ENCODE measurements at regions not wholly inside any gene's neighbourhood (a gene's known extent, or its start where the extent isn't known, plus 50 kb on each side); places are given as distances from the start of the nearest gene placed in this dataset.

DNA sequence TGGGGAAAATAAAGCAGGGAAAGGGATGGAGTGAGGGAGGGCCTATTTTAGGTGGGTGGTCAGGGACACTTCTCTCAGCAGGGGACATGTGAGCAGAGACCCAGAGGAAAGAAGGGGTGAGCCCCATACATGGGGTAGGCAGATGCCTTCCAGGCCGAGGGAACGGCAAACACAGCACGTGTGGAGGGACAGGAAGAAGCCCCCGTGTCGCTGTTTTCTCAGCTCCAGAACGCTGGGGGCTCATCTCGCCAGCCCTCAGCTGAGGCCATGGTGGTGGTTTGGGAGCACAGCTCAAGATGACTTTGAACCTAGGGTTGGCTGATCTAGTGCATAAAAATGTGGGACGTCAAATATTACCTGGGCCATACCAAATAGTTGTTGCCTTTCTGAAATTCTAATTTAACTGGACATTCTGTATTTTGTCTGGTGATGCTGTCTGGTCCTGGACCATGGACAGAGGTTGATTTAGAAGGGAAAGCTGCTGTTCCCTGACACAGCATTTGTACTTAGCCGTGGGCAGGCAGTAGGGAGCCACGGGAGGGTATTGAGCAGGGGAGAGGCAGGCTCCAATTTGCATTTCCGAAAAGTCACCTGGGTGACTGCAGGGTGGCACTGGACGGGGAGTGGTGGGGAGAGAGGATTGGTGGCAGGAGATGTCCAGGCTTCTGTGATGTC lies 53.1 kb upstream of the RUNX3 start:
- H3K27ac ChIP-seq (ENCODE audit: low read length): no peak overlapping the region
- no peak overlapping the region for H3K4me3 ChIP-seq (ENCODE audit: low read depth in 1 of 2, low read length in 2 of 2)
- H3K9me3 ChIP-seq (ENCODE audit: control insufficient read depth in 1 of 2, low read length in 2 of 2): no peaks in the 10 kb centered on the region
- no peaks in the 10 kb centered on the region for H3K36me3 ChIP-seq (ENCODE audit: control insufficient read depth in 1 of 2, insufficient read depth in 2 of 2, low read length in 2 of 2)
- no peaks in the 10 kb centered on the region for H3K27me3 ChIP-seq (ENCODE audit: low read depth, low read length)
- peaks cover 0 to 3% of the 10 kb centered on the region in 2 donors for H3K4me1 ChIP-seq (ENCODE audit: control insufficient read depth in 1 of 2, insufficient read depth in 2 of 2, low read length in 2 of 2)

DNA sequence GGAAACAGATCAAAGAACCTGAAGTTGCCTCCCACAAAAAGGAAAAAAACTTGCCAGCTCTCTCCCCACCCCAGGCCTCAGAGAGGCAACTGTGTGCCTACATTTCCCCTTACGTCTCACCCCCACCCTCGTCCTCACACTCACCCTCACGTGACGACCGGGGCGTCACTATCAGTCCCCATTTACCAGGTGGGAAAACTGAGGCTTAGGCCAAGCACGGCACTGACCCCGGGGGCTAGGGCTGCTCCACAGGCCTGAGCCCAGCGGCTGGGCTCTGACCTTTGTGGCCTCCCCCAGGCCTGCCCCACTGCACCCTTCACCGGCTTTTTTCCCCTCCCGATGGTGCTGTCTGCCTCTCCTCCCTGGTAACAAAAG lies 51.5 kb upstream of the RUNX3 start:
- Histone ChIP-seq H3K27ac (ENCODE audit: low read length) (no peak overlapping the region), H3K27me3 (ENCODE audit: low read depth, low read length) (no peaks in the 10 kb centered on the region), H3K36me3 (ENCODE audit: control insufficient read depth in 1 of 2, insufficient read depth in 2 of 2, low read length in 2 of 2) (no peaks in the 10 kb centered on the region), H3K9me3 (ENCODE audit: control insufficient read depth in 1 of 2, low read length in 2 of 2) (no peaks in the 10 kb centered on the region), H3K4me1 (ENCODE audit: control insufficient read depth in 1 of 2, insufficient read depth in 2 of 2, low read length in 2 of 2) (peaks cover 0 to 3% of the 10 kb centered on the region in 2 donors), H3K4me3 (ENCODE audit: low read depth in 1 of 2, low read length in 2 of 2) (no peak overlapping the region)

DNA sequence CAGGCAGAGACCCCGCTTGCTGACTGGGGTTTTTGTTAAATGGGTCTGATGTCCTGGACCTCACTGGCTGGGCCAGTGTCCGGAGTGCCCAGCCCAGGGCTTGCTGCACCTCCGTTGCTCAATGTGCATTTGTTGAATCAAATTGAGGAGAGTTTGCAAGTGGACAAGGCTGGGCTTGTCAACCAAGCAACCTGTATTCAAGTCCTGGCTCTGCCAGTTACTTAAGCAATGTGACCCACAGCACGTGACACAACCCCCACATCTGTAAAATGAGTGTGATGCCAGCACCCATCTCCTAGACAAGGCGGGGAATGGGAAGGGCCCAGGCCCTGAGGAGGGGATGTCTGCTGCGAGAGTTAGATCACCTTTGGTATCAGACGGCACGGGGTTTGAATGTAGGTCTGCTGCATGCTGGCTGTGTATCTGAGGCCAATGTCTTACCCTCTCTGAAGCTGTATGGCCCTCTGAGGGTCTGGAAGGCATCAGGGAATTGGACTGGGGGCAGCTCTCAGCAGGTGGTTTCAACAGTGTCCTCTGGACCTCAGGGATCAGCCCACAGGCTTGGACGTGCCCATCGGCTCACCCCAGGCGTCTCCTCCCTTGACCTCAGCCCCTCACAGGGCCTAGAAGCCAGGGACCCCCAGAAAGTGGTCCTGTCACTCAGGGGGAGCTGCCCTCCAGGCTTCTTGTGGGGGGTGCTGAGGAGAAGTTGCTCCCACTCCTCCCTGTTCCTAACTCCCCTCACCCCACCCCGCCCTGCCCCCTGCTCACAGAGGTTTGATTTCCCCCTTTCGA lies 51.0 kb upstream of the RUNX3 start:
- H3K27me3 ChIP-seq (ENCODE audit: low read depth, low read length): no peaks in the 10 kb centered on the region
- no peak overlapping the region for H3K27ac ChIP-seq (ENCODE audit: low read length)
- H3K36me3 ChIP-seq (ENCODE audit: control insufficient read depth in 1 of 2, insufficient read depth in 2 of 2, low read length in 2 of 2): no peaks in the 10 kb centered on the region
- peaks cover 0 to 6% of the 10 kb centered on the region in 2 donors for H3K9me3 ChIP-seq (ENCODE audit: control insufficient read depth in 1 of 2, low read length in 2 of 2)
- H3K4me3 ChIP-seq (ENCODE audit: low read depth in 1 of 2, low read length in 2 of 2): no peak overlapping the region
- no peaks in the 10 kb centered on the region for H3K4me1 ChIP-seq (ENCODE audit: control insufficient read depth in 1 of 2, insufficient read depth in 2 of 2, low read length in 2 of 2)

Data from muscle layer of duodenum (tissue), 2 donors.